NCI-H2029 (cell line): ENCODE measurements at regions not wholly inside any gene's neighbourhood (a gene's known extent, or its start where the extent isn't known, plus 50 kb on each side); places are given as distances from the start of the nearest gene placed in this dataset.

Experiments used
- DNase-seq: peaks from one replicate; lab custom pipeline; 2025; lab: John Stamatoyannopoulos, UW

GRCh38 chr6:114430534-114431124 is 87.8 kb upstream of the HS3ST5 start:
- no peak for DNase-seq

- DNase-seq, result no peak
These were observed 85.5 kb upstream of the HS3ST5 start for GRCh38 chr6:114428341-114428740.

DNA sequence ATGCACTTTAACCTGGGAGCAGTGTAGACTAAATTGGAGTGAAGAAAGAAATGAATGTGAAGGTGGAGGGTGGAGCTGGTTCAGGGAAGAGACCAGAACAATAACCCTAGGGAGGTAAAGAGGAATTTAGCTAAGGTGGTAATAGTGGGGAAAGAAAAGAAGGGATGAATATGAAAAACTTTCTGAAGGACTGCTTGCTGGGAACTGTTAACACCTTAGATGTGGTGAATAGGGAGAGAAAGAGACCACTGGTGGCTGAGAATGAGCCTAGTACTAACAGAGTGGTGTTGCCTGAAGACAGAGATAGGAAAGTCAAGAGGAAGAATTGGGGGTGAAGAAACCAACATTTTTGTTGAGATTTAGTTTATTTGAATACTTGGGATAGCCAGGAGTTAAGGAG is 78.4 kb upstream of the HS3ST5 start:
- DNase-seq, result no peak

GRCh38 chr6:114419175-114419574 is 76.4 kb upstream of the HS3ST5 start:
- peak; percentile 35 for DNase-seq

DNA sequence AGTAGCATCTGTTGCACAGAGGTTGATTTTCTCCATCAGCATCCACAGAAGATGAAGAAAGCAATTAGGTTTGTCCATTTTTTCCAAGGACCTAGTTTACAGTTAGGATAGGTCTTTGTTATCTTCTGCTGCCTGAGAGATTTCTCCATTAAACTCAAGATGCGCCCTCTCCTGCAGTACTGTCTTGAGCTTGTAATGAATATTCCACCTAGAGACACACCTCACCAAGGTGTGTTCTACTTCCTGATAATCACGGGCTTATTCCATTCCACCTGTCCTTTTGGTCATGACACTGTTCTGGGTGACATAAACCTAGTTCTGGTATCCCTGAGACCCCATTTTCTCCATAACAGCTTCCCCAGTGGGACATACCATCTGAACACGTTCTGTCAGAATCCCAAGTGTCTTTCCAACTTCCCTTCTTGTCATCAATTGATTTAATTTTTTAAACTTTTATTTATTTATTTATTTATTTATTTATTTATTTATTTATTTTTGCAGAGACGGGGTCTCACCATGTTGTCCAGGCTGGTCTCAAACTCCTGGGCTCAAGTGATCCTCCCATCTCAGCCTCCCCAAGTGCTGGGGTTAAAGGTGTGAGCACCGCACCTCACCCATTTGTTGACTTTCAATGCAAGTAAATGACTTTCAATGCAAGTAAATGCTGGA is 75.6 kb upstream of the HS3ST5 start:
- no peak for DNase-seq

DNA sequence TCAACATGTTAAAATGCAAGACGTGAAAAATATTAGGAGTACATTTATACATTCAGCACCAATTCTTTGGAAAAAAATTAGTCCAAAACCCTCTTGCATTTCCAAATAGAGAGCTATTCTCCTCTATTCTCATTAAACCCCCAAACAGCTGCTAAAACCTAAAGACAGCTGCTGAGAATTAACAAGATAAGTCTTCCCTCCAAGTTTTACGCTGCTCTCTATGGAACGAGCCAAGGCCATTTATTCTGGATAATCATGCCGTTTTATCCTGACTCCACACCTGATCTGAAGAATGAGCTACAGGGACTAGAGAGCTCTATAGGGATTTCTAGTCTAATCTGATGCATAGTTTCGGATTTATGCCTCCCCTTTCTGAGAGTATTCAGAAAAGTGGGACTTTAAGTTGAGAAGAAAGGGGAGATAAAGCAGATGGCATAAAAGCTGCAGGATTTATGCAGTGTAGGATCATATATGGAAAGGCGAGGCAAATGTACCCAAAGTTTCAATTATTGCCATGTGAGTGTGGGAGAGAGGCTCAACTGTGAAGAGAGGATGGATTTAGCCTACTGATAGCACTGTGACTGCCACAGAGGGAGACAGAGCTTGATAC is 64.7 kb upstream of the HS3ST5 start:
- no peak for DNase-seq

GRCh38 chr6:114404339-114404955 is 61.6 kb upstream of the HS3ST5 start:
- DNase-seq, result no peak

DNA sequence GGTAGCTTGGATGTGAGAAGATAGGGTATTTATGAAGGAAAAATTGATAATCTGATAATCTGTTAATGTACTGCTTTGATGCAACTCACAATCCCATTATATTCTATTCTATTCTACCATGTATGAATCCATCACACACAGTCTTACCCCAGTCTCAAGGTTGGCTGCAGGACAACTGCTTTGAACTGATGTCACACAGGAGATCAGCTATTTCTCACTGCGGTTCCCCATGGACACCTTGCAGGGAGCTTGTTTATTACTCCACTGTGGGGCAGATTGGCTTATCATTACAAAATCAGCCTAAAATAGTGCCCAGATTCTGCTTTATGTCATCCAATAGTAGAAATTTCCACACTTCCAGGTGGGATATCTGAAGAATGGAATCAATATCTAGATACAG is 61.0 kb upstream of the HS3ST5 start:
- no peak for DNase-seq

- no peak for DNase-seq
These were observed 55.7 kb upstream of the HS3ST5 start for GRCh38 chr6:114398481-114398880.
